HEK293 (cell line): ENCODE measurements at regions not wholly inside any gene's neighbourhood (a gene's known extent, or its start where the extent isn't known, plus 50 kb on each side); places are given as distances from the start of the nearest gene placed in this dataset.
"Not testable (repeated sequence)": the region's sequence is repeated elsewhere in the genome, so short reads cannot be mapped to it uniquely, and the experiment has no call there.

ENCODE experiments used
- CTCF ChIA-PET: fragments of 350-600 bp; formaldehyde crosslinking; extraction: SDS; loops from one replicate; lab custom pipeline; 2021; ENCODE audit warnings: antibody characterized with exemption; lab: Yijun Ruan, JAX
- POLR2A ChIA-PET: fragments of 300-600 bp; formaldehyde crosslinking; extraction: SDS; loops from one replicate; lab custom pipeline; 2020; ENCODE audit warnings: antibody characterized with exemption, inconsistent platforms; lab: Yijun Ruan, JAX
- H3K27ac ChIP-seq: fragments of 200-500 bp; sonication (Bioruptor generic); 2 replicates; pipeline ENCODE4 v1.5.1; 2014; ENCODE audit warnings: low read depth, low read length, control low read depth, inconsistent platforms; ENCODE audit errors: extremely low read depth
- H3K36me3 ChIP-seq, 2 experiments: fragments of 200-500 bp in 1 of 2; sonication (Bioruptor generic) in 1 of 2; 1 replicate in 1 of 2; 2 replicates in 1 of 2; pipeline ENCODE4 v1.5.1; 2014 to 2017; ENCODE audit warnings: inconsistent platforms in 2 of 2, low read length in 2 of 2; ENCODE audit not compliant: control insufficient read depth in 2 of 2, insufficient read depth in 1 of 2
- H3K4me1 ChIP-seq: fragments of 200-500 bp; sonication (Bioruptor generic); 2 replicates; pipeline ENCODE4 v1.5.1; 2014; ENCODE audit warnings: mild to moderate bottlenecking, low read length, inconsistent platforms; ENCODE audit not compliant: control insufficient read depth, insufficient read depth
- H3K4me3 ChIP-seq: 2 replicates; pipeline ENCODE4 v1.5.1; 2011; ENCODE audit warnings: low read depth, mild to moderate bottlenecking, control low read depth, low read length, moderate library complexity
- H3K9me3 ChIP-seq: fragments of 200-500 bp; sonication (Bioruptor generic); 2 replicates; pipeline ENCODE4 v1.5.1; 2014; ENCODE audit warnings: low read depth, low read length, inconsistent platforms; ENCODE audit not compliant: control insufficient read depth, insufficient read depth
- EGR2 ChIP-seq: fragments of 450-650 bp; formaldehyde crosslinking; IDR thresholded peaks from 2 replicates; pipeline ENCODE4 v1.5.1; 2016; ENCODE audit warnings: low read depth, missing biosample characterization, missing genetic modification characterization
- GLIS1 ChIP-seq: fragments of 450-650 bp; formaldehyde crosslinking; IDR thresholded peaks from 2 replicates; pipeline ENCODE4 v1.5.1; 2016; ENCODE audit warnings: missing biosample characterization, missing genetic modification characterization
- GLIS2 ChIP-seq: fragments of 450-650 bp; formaldehyde crosslinking; IDR thresholded peaks from 2 replicates; pipeline ENCODE4 v1.5.1; 2016; ENCODE audit warnings: missing biosample characterization, missing genetic modification characterization
- ZBTB48 ChIP-seq: fragments of 450-650 bp; formaldehyde crosslinking; IDR thresholded peaks from 2 replicates; pipeline ENCODE4 v1.5.1; 2016; ENCODE audit warnings: missing biosample characterization, missing genetic modification characterization
- ZBTB8A ChIP-seq: fragments of 450-650 bp; formaldehyde crosslinking; IDR thresholded peaks from 2 replicates; pipeline ENCODE4 v1.5.1; 2016; ENCODE audit warnings: missing biosample characterization, missing genetic modification characterization
- ZFHX2 ChIP-seq: fragments of 450-650 bp; formaldehyde crosslinking; conservative IDR thresholded peaks from 2 replicates; pipeline ENCODE4 v1.5.1; 2016; ENCODE audit warnings: missing biosample characterization, missing genetic modification characterization
- ZIC2 ChIP-seq: fragments of 450-650 bp; formaldehyde crosslinking; IDR thresholded peaks from 2 replicates; pipeline ENCODE4 v1.5.1; 2016; ENCODE audit warnings: missing biosample characterization, missing genetic modification characterization
- ZNF335 ChIP-seq: fragments of 450-650 bp; formaldehyde crosslinking; conservative IDR thresholded peaks from 2 replicates; pipeline ENCODE4 v1.5.1; 2016; ENCODE audit warnings: missing biosample characterization, missing genetic modification characterization
- ZNF341 ChIP-seq: fragments of 450-650 bp; formaldehyde crosslinking; IDR thresholded peaks from 2 replicates; pipeline ENCODE4; 2016; ENCODE audit warnings: low read depth, missing biosample characterization, missing genetic modification characterization
- ZNF600 ChIP-seq: fragments of 450-650 bp; formaldehyde crosslinking; IDR thresholded peaks from 2 replicates; pipeline ENCODE4 v1.5.1; 2016; ENCODE audit warnings: missing biosample characterization, missing genetic modification characterization
- ZNF76 ChIP-seq: fragments of 450-650 bp; formaldehyde crosslinking; IDR thresholded peaks from 2 replicates; pipeline ENCODE4; 2016; ENCODE audit warnings: low read depth, missing biosample characterization, missing genetic modification characterization, borderline replicate concordance
- ZNF777 ChIP-seq: fragments of 450-650 bp; formaldehyde crosslinking; IDR thresholded peaks from 2 replicates; pipeline ENCODE4 v1.5.1; 2017; ENCODE audit warnings: missing biosample characterization, missing genetic modification characterization, borderline replicate concordance
- ZXDB ChIP-seq: fragments of 450-650 bp; formaldehyde crosslinking; IDR thresholded peaks from 2 replicates; pipeline ENCODE4 v1.5.1; 2016; ENCODE audit warnings: missing biosample characterization, missing genetic modification characterization
- TF ChIP-seq, protein P1 (sequence below): fragments of 450-650 bp; formaldehyde crosslinking; optimal IDR thresholded peaks from 2 replicates; pipeline ENCODE3; 2016; ENCODE audit warnings: missing biosample characterization, mild to moderate bottlenecking, missing genetic modification characterization
- TF ChIP-seq, protein P2 (sequence below): fragments of 450-650 bp; formaldehyde crosslinking; IDR thresholded peaks from 2 replicates; pipeline ENCODE4 v1.5.1; 2016; ENCODE audit warnings: missing biosample characterization, missing genetic modification characterization
- TF ChIP-seq, protein P3 (sequence below): fragments of 450-650 bp; formaldehyde crosslinking; conservative IDR thresholded peaks from 2 replicates; pipeline ENCODE4 v1.5.1; 2016; ENCODE audit warnings: low read depth, missing biosample characterization, missing genetic modification characterization
- TF ChIP-seq, protein P4 (sequence below): fragments of 450-650 bp; formaldehyde crosslinking; IDR thresholded peaks from 2 replicates; pipeline ENCODE4 v1.5.1; 2016; ENCODE audit warnings: missing biosample characterization, missing genetic modification characterization

DNA sequence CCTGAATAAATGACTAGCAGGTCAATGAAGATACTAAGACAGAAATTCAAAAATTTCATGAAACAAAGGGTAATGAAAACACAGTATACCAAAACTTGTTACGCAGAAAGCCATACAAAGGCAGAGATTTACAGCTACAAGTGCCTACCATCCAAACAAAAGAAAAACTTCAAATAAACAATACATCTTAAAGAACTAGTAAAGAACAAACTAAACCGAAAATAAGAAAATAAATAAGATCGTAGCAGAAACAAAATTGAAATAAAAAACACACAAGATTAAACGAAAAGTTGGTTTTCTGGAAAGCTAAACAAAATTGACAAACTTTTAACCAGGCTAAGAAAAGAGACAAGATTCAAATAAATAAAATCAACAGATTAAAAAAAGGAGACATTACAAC lies 51.5 kb downstream of the VPREB1 start:
- H3K36me3 ChIP-seq: peaks cover 0 to 21% of the 10 kb centered on the region in 2 experiments; a peak in 1 of 3 replicates
- H3K4me3 ChIP-seq, H3K4me1 ChIP-seq, H3K27ac ChIP-seq, POLR2A ChIA-PET, H3K9me3 ChIP-seq, CTCF ChIA-PET: not testable (repeated sequence)

DNA sequence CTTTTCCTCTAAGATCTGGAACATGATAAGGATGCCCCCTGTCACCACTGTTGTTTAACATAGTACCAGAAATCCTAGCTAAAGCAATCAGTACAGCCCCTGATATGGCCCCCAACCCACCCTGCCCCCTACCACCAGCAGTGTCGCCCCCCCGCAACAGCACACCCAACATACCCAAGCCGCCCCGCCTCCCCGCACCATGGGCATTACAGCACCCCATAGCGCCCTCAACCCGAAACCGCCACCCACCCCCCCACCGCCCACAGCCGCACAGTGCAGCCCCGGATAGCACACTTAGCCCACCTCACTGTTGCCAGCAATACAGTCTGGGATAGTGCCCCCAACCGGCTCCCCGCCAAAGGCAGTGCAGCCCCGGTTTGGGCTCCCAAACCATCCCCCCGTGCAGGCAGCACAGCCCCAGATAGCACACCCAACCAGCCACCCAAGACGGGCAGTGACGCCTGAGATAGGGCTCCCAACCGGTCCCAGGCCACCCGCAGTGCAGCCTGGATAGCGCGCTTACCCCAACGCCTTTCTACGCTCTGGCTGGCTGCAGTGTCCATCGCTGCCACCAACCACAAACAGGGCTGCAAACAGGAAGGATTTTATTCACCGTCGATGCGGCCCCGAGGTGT lies 52.7 kb downstream of the VPREB1 start:
- H3K9me3 ChIP-seq, H3K4me1 ChIP-seq, POLR2A ChIA-PET: not testable (repeated sequence)
- TF ChIP-seq ZNF777 (tag by site-specific recombination) (peak; percentile 72; the same call in 1 of the 2 replicates), ZNF335 (tag by site-specific recombination) (peak; percentile 40), GLIS1 (tag by site-specific recombination) (peak; percentile 42; the same call in 1 of the 2 replicates), GLIS2 (tag by site-specific recombination) (peak; percentile 68), ZBTB8A (tag by site-specific recombination) (peak; percentile 82)
- Histone ChIP-seq H3K4me3 (peak overlapping the region; percentile 81), H3K27ac (peak overlapping the region; percentile 56; the same call in 1 of the 2 replicates), H3K36me3 (peaks cover 0 to 20% of the 10 kb centered on the region in 2 experiments; a peak in 1 of 3 replicates)
- CTCF ChIA-PET: interaction anchor here (0.6 to 1.2 kb wide), 4 partner anchors 42 to 315 kb away, joined by 3 to 6 read pairs (median 4); no protein-coding TSS in a partner anchor

DNA sequence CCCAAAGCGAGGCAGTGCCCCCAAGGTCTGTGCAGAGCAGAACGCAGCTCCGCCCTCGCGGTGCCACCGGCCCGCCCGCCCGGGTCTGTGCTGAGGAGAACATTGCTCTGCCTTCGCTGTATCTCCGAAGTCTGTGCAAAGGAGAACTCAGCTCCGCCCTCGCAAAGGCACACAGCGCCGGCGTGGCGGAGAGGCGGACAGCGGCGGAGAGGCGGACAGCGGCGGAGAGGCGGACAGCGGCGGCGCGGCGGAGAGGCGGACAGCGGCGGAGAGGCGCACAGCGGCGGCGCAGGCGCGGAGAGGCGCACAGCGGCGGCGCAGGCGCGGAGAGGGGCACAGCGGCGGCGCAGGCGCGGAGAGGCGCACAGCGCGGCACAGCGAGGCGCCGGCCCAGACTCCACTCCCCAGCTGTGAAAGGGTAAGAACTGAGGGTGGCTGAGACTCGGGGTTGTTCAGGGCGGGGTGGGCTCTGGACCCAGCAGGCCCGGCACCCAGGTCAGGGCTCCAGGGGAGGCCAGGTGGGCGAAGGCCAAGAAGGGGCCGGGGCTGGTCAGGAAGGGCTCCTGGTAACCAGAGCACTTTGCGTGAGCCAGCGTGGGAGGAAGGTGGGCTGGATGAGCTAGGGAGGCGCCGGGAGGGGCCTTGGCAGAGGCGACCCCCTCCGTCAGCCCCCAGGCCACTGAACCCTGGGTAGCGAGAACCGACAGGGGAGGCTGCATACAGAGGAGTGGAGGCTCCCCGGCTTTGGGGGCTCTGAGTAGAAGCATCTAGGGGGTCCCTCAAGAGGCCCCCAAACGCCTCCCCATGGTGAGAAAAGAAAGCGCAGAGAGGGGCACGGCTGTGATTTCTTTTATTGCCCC lies 53.4 kb downstream of the VPREB1 start:
- ChIA-PET POLR2A (interaction anchor here (0.7 kb wide), 1 partner anchor 103 kb away, joined by 3 read pairs; no protein-coding TSS in a partner anchor), CTCF (interaction anchor here (0.6 to 1.2 kb wide), 4 partner anchors 43 to 316 kb away, joined by 3 to 6 read pairs (median 4); no protein-coding TSS in a partner anchor)
- not testable (repeated sequence) for H3K4me1 ChIP-seq, H3K9me3 ChIP-seq
- H3K27ac ChIP-seq: peak overlapping the region; percentile 56; the same call in 1 of the 2 replicates
- peak overlapping the region; percentile 81 for H3K4me3 ChIP-seq
- peaks cover 0 to 13% of the 10 kb centered on the region in 2 experiments; a peak in 1 of 3 replicates for H3K36me3 ChIP-seq
- TF ChIP-seq ZNF600 (tag by site-specific recombination) (peak; percentile 38; the same call in 1 of the 2 replicates), ZIC2 (peak; percentile 67), ZBTB48 (tag by site-specific recombination) (peak; percentile 41; the same call in 1 of the 2 replicates), EGR2 (peak; percentile 83), ZFHX2 (tag by site-specific recombination) (peak; percentile 84), ZNF76 (tag by site-specific recombination) (peak; percentile 19; the same call in 1 of the 2 replicates), ZNF341 (tag by site-specific recombination) (peak; percentile 52), ZXDB (tag by site-specific recombination) (peak; percentile 17; the same call in 1 of the 2 replicates), ZNF335 (tag by site-specific recombination) (peak; percentile 33), ZBTB8A (tag by site-specific recombination) (0 out of 2 replicates have a peak, but pooled peaks have one; percentile 26)
- TF ChIP-seq, protein P1, sequence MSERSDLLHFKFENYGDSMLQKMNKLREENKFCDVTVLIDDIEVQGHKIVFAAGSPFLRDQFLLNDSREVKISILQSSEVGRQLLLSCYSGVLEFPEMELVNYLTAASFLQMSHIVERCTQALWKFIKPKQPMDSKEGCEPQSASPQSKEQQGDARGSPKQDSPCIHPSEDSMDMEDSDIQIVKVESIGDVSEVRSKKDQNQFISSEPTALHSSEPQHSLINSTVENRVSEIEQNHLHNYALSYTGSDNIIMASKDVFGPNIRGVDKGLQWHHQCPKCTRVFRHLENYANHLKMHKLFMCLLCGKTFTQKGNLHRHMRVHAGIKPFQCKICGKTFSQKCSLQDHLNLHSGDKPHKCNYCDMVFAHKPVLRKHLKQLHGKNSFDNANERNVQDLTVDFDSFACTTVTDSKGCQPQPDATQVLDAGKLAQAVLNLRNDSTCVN (tag by site-specific recombination): peak; percentile 33
- TF ChIP-seq, protein P2, sequence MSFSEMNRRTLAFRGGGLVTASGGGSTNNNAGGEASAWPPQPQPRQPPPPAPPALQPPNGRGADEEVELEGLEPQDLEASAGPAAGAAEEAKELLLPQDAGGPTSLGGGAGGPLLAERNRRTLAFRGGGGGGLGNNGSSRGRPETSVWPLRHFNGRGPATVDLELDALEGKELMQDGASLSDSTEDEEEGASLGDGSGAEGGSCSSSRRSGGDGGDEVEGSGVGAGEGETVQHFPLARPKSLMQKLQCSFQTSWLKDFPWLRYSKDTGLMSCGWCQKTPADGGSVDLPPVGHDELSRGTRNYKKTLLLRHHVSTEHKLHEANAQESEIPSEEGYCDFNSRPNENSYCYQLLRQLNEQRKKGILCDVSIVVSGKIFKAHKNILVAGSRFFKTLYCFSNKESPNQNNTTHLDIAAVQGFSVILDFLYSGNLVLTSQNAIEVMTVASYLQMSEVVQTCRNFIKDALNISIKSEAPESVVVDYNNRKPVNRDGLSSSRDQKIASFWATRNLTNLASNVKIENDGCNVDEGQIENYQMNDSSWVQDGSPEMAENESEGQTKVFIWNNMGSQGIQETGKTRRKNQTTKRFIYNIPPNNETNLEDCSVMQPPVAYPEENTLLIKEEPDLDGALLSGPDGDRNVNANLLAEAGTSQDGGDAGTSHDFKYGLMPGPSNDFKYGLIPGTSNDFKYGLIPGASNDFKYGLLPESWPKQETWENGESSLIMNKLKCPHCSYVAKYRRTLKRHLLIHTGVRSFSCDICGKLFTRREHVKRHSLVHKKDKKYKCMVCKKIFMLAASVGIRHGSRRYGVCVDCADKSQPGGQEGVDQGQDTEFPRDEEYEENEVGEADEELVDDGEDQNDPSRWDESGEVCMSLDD (tag by site-specific recombination): 0 out of 2 replicates have a peak, but pooled peaks have one; percentile 12
- TF ChIP-seq, protein P3, sequence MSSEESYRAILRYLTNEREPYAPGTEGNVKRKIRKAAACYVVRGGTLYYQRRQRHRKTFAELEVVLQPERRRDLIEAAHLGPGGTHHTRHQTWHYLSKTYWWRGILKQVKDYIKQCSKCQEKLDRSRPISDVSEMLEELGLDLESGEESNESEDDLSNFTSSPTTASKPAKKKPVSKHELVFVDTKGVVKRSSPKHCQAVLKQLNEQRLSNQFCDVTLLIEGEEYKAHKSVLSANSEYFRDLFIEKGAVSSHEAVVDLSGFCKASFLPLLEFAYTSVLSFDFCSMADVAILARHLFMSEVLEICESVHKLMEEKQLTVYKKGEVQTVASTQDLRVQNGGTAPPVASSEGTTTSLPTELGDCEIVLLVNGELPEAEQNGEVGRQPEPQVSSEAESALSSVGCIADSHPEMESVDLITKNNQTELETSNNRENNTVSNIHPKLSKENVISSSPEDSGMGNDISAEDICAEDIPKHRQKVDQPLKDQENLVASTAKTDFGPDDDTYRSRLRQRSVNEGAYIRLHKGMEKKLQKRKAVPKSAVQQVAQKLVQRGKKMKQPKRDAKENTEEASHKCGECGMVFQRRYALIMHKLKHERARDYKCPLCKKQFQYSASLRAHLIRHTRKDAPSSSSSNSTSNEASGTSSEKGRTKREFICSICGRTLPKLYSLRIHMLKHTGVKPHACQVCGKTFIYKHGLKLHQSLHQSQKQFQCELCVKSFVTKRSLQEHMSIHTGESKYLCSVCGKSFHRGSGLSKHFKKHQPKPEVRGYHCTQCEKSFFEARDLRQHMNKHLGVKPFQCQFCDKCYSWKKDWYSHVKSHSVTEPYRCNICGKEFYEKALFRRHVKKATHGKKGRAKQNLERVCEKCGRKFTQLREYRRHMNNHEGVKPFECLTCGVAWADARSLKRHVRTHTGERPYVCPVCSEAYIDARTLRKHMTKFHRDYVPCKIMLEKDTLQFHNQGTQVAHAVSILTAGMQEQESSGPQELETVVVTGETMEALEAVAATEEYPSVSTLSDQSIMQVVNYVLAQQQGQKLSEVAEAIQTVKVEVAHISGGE: peak; percentile 73
- TF ChIP-seq, protein P4, sequence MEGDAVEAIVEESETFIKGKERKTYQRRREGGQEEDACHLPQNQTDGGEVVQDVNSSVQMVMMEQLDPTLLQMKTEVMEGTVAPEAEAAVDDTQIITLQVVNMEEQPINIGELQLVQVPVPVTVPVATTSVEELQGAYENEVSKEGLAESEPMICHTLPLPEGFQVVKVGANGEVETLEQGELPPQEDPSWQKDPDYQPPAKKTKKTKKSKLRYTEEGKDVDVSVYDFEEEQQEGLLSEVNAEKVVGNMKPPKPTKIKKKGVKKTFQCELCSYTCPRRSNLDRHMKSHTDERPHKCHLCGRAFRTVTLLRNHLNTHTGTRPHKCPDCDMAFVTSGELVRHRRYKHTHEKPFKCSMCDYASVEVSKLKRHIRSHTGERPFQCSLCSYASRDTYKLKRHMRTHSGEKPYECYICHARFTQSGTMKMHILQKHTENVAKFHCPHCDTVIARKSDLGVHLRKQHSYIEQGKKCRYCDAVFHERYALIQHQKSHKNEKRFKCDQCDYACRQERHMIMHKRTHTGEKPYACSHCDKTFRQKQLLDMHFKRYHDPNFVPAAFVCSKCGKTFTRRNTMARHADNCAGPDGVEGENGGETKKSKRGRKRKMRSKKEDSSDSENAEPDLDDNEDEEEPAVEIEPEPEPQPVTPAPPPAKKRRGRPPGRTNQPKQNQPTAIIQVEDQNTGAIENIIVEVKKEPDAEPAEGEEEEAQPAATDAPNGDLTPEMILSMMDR (tag by site-specific recombination): peak; percentile 24; the same call in 1 of the 2 replicates
